Dedifferentiated amniotic fluid mesenchymal stem cell (primary cell): ENCODE measurements at regions not wholly inside any gene's neighbourhood (a gene's known extent, or its start where the extent isn't known, plus 50 kb on each side); places are given as distances from the start of the nearest gene placed in this dataset.

Experiments
- DNase-seq: peaks from one replicate; pipeline ENCODE4 v3.0.0-alpha.2; 2016; ENCODE audit errors: extremely low spot score

- DNase-seq = no peak
Measured at GRCh38 chr4:35525192-35525978, 718.9 kb downstream of the ARAP2 start.

DNA sequence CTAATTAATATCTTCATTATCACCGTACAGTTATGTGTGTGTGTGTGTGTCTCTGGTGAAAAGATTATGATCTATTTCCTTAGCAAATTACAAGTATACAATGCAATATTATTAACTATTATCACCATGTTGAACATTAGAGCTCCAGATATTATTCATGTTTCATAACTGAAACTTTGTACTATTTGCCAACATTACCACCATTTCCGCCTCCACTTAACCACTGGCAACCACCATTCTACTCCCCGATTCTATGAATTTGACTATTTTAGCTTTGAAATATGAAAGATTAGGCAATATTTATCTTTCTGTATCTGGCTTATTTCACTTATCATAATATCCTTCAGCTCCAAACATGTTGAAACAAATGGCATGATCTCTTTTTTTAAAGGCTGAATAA lies 717.9 kb downstream of the ARAP2 start:
- DNase-seq = no peak

DNA sequence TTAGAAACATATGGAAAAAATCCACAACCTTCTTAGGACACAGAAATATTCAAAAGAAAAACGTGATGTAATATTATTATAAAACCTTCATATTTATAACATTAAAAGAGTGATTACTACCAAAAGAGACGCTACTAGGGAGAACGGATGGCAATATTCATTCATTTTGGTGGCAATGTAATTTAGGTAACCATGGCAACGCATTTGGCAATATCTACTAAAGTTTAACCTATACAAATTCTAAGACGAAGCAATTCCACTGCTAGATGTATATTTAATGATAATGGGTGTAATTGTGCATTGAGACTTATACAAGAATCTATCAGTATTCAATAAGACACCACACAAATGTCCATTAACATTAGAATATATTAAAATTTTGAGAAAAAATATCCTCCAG lies 709.4 kb downstream of the ARAP2 start:
- DNase-seq = no peak

GRCh38 chr4:35538807-35539206 lies 705.5 kb downstream of the ARAP2 start:
- no peak for DNase-seq

GRCh38 chr4:35539404-35540055 lies 704.8 kb downstream of the ARAP2 start:
- no peak for DNase-seq

DNA sequence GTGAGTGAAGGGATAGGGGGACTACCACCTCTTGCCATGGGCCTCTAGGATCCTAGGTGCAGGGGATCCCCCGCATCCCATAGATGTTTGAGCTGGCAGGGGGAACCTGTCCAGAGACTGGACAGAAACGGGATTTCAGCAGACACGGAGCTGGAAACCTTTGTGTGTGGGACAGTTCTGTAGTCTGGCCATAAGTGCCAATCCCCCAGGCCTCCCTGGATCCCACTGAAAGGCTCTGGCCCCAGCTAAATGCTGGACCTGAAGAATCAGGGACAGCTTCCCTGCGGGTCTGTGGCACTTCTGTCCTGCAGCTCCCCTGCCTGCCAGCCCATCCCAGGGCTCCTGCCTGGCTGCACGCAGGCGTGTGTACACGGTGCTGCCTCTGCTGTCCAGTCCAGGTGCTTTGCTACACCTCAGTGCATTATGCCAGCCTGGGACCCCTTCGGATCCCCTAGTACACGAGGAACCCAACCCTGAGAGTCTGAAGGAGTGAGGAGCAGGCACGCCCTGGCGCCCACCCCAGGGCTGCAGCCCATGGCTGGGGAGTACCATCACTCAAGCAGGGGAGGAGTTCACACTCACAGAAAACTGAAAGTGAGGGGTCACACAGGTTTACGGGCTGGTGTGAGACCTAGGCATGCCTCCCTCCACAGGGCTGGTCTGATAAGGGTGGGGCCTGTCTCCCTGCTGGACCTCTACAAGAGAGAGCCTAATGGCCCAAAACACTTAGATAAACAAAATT lies 703.0 kb downstream of the ARAP2 start:
- DNase-seq = no peak

- DNase-seq = no peak
Measured at GRCh38 chr4:35541888-35542213, 702.5 kb downstream of the ARAP2 start.

DNA sequence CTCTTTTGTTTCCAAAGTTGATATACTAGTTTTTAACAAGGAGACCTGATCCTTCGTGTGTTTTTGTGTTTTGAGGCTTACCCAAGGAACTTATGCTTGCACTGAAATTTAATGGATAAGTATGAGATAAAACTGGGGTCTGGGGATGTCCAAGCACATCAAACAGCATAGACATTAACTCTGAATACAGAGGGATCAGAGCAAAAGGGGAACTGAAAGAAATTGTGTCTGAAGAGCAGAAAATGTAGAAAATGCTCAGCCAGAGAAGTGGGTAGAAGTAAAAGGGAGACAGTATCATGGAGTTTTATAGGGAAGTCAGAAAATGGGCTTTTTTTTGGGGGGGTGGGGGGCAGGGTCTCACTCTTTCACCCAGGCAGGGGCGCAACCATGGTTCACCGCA lies 695.4 kb downstream of the ARAP2 start:
- no peak for DNase-seq

GRCh38 chr4:35556387-35556786 lies 687.9 kb downstream of the ARAP2 start:
- DNase-seq = no peak

DNA sequence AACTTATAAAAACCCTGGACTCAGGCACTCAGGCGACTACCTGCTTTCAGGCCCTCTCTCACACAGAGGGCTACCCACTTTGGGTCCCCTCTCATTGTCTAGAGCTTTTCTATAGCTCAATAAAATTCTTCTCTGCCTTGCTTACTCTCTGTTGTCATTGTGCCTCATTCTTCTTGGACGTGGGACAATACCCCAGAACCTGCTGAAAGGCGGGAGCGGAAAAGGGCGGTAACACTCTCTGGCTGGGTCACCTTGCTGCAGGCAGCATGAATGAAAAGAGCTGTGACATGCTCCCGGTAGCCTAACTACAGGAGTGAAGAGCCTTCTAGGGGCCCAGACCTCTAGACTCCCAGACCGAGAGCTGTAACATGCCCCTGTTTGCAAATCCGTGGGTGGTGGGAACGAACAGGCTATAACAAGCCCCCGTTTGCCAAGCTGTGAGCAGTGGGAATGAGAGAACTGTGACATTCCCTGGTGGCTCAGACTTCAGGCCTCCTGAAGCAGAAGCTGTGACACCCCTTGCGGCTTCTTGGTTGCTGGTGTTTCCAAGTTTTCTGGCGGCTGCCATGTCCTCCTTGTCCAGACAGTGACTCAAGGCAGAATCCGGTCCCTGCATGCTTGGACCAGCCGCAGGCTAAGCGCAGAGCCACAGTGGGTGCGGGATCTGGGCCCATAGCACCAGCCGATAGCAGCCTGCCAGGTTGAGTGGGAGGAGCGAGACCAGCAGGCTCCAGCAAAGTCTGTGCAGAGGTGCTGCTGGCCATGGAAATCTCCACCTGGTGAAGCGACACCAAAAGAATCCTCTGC lies 684.6 kb downstream of the ARAP2 start:
- DNase-seq = no peak

GRCh38 chr4:35562861-35563260 lies 681.5 kb downstream of the ARAP2 start:
- DNase-seq = no peak

GRCh38 chr4:35565640-35566039 lies 678.7 kb downstream of the ARAP2 start:
- DNase-seq = no peak

DNA sequence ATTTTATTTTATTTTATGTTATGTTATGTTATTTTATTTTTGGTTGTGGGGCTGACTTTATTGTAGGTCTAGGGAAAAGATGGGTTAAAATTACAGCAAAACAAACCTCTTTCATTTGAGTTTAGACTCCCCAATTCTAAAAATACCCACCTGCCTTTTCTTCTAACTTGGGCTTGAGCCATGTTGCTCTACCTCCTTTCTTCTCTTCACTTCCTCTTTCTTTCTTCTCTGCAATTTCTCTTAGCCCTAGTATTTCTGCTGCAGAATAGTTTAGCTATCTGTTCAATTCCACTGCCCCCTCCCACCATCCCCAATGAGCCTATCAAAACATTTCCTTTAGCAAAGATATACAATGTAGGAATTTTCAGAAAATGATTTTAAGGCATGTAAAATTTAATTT lies 653.3 kb downstream of the ARAP2 start:
- no peak for DNase-seq

- no peak for DNase-seq
Measured at GRCh38 chr4:35604252-35604651, 640.1 kb downstream of the ARAP2 start.

DNA sequence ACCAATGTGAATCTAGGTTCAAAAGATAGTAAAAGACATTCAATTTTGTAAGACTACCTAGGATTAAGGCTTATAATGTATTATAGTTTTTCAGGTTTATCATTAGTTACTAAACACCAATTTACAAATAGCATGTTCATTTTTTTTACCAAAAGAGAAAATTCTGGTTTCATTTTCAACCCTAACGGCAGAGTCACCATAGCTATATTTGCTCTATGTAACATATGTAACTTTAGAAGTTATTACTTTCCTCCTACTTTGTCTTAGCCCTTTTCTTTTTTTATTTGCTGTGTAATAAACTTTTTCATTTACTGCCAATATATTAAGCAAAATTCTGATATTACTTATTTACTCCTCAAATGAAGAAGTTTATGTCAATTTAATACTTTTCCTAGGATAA lies 639.6 kb downstream of the ARAP2 start:
- DNase-seq = no peak

DNA sequence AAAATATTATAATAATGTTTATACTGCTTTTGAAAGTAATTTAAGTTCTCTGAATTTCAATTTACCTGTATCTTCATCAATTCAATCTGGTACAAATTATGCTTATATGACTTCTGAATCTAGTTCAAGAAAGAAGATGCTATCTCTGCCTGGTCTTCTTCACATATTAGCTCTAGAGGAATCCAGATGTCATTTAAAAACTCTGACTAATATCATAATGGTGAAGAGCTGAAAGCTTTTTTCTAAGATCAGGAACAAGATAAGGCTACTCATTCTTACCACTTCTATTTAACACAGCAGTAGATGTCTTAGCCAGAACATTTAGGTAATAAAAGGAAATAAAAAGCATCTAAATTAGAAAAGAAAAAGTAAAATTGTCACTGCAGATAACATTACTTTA lies 636.1 kb downstream of the ARAP2 start:
- DNase-seq = no peak

DNA sequence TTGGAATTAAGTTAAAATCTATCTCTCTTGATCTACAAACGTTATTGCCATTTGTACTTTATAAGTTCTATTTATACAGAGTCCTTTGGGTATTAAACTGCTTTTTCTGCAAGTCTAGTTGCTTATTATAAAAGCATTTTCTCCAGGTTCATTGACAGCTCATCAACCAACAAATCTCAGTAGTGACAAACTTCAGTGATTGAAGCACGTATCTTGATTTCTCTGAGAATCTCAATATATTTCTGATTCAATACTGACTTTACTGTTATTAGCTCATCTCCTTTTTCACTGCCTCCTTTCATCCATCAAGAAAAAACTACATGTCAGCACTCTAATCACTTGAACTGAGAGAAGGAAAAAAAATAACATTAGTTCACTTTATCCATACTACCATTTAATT lies 630.2 kb downstream of the ARAP2 start:
- DNase-seq = no peak

DNA sequence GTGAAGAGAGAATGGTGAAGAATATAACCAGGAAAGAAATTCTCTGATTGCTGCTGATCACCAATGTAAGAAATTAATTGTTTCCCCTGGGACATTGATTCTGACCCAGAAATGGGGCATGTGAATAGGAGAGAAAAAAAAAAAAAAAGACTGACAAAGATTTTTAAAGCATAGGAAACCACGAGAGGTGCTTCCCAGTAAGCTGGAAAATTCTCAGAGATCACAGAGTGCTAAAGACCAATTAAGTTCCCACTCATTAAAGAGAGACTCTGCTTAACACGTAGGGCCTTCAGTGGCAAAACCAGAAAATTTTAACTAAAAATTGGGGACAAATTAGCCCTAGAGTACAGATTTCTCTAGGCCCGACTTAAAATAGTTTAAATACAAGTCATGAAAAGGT lies 604.4 kb downstream of the ARAP2 start:
- no peak for DNase-seq

- DNase-seq = no peak
Measured at GRCh38 chr4:35643661-35644060, 600.7 kb downstream of the ARAP2 start.

- no peak for DNase-seq
Measured at GRCh38 chr4:35644591-35644990, 599.7 kb downstream of the ARAP2 start.

DNA sequence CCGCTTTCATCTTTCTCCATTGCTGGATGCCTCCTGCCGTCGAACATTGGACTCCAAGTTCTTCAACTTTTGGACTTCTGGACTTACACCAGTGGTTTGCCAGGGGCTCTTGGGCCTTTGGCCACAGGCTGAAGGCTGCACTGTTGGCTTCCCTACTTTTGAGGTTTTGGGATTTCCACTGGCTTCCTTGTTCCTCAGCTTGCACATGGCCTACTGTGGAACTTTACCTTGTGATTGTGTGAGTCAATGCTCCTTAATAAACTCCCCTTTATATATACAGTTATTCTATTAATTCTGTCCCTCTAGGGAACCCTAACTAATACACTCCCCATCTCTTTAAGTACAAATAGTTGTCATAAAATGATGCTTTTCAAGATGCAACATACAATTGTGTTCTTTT lies 595.3 kb downstream of the ARAP2 start:
- DNase-seq = no peak

- DNase-seq = no peak
Measured at GRCh38 chr4:35649778-35650177, 594.5 kb downstream of the ARAP2 start.
